GM12878 (cell line): ENCODE measurements at regions not wholly inside any gene's neighbourhood (a gene's known extent, or its start where the extent isn't known, plus 50 kb on each side); places are given as distances from the start of the nearest gene placed in this dataset.

ENCODE experiments used
- ATAC-seq: fragments of 200-7000 bp; cut with Tn5 transposase; 3 replicates; pipeline ENCODE4 v1.9.1; 2020; ENCODE audit warnings: mild to moderate bottlenecking, moderate library complexity
- BruUV-seq: library from RNA; stranded (reverse); fragments of 400-500 nt; replicated peaks from 2 replicates; lab custom pipeline; 2021; lab: Mats Ljungman, UMichigan
- CTCF ChIA-PET: fragments of 300-600 bp; sonication (Branson Sonifier 250); formaldehyde crosslinking; extraction: SDS; loops from one replicate; lab custom pipeline; 2021; ENCODE audit warnings: inconsistent platforms; lab: Yijun Ruan, JAX
- POLR2A ChIA-PET: fragments of 350-600 bp; formaldehyde crosslinking; extraction: SDS; loops from one replicate; lab custom pipeline; 2021; ENCODE audit warnings: inconsistent platforms; lab: Charles Lee
- RAD21 ChIA-PET: fragments of 300-600 bp; sonication (Branson Sonifier 250); formaldehyde crosslinking; loops from one replicate; lab custom pipeline; 2023; ENCODE audit warnings: antibody characterized with exemption; ENCODE audit not compliant: unreplicated experiment; lab: Charles Lee
- SMC1A ChIA-PET: fragments of 300-600 bp; sonication (Branson Sonifier 250); formaldehyde crosslinking; loops from one replicate; lab custom pipeline; 2023; ENCODE audit not compliant: unreplicated experiment, uncharacterized antibody; lab: Charles Lee
- DNase-seq: peaks from one replicate; pipeline ENCODE4 v3.0.0-alpha.2; 2011; ENCODE audit warnings: low read depth, low spot score
- FAIRE-seq: peaks from 3 replicates; lab custom pipeline; 2011; peaks lifted over from hg19 to GRCh38; lab: Jason Lieb, UNC
- H2AFZ ChIP-seq: 2 replicates; pipeline ENCODE4 v1.6.0; 2011; ENCODE audit warnings: low read depth, low read length, control low read depth; ENCODE audit not compliant: control insufficient read depth
- H3K27ac ChIP-seq: 2 replicates; pipeline ENCODE4 v1.5.1; 2011; ENCODE audit warnings: control low read depth; ENCODE audit not compliant: control insufficient read depth, insufficient read depth
- H3K27me3 ChIP-seq, 2 experiments: replicated peaks in 1 of 2; 2 replicates each; pipeline versions ENCODE4 v1.6.0 to v1.6.1; 2011; ENCODE audit warnings: low read length in 1 of 2; ENCODE audit not compliant: control insufficient read depth in 2 of 2, insufficient read depth in 2 of 2
- H3K36me3 ChIP-seq, 2 experiments: 2 replicates each; pipeline ENCODE4 v1.5.1; 2011; ENCODE audit warnings: low read length in 1 of 2; ENCODE audit not compliant: control insufficient read depth in 2 of 2, insufficient read depth in 2 of 2
- H3K4me1 ChIP-seq: 2 replicates; pipeline ENCODE4 v1.6.1; 2011; ENCODE audit warnings: mild to moderate bottlenecking, low read length, moderate library complexity, mixed read lengths; ENCODE audit not compliant: control insufficient read depth, insufficient read depth
- H3K4me2 ChIP-seq: 2 replicates; pipeline ENCODE4 v1.6.0; 2011; ENCODE audit warnings: control low read depth; ENCODE audit not compliant: control insufficient read depth, insufficient read depth
- H3K4me3 ChIP-seq: fragments of 200-600 bp; sonication (generic); 2 replicates; pipeline ENCODE4 v1.5.1; 2016
- H3K79me2 ChIP-seq: 2 replicates; pipeline ENCODE4 v1.6.0; 2011; ENCODE audit warnings: low read length; ENCODE audit not compliant: control insufficient read depth, insufficient read depth
- H3K9ac ChIP-seq: 2 replicates; pipeline ENCODE4 v1.8.0; 2011; ENCODE audit warnings: low read length, control low read depth, mixed read lengths; ENCODE audit not compliant: control insufficient read depth, insufficient read depth
- H3K9me3 ChIP-seq: replicated peaks from 3 replicates; pipeline ENCODE4 v1.5.1; 2011; ENCODE audit warnings: mild to moderate bottlenecking, low read length; ENCODE audit not compliant: control insufficient read depth, insufficient read depth
- H4K20me1 ChIP-seq: 2 replicates; pipeline ENCODE4 v1.6.0; 2011; ENCODE audit not compliant: control insufficient read depth, insufficient read depth
- BRCA1 ChIP-seq: IDR thresholded peaks from 2 replicates; pipeline ENCODE4 v1.6.1; 2011; ENCODE audit warnings: low read depth, low read length, improper control_type of control experiment
- ESRRA ChIP-seq: IDR thresholded peaks from 2 replicates; pipeline ENCODE4 v1.6.1; 2012; ENCODE audit warnings: mild to moderate bottlenecking, low read length, improper control_type of control experiment
- HDGF ChIP-seq: fragments of 450-650 bp; IDR thresholded peaks from 2 replicates; pipeline ENCODE4 v1.6.1; 2016; ENCODE audit warnings: antibody characterized with exemption
- KLF5 ChIP-seq: fragments of 450-650 bp; IDR thresholded peaks from 2 replicates; pipeline ENCODE4 v1.6.1; 2014; ENCODE audit warnings: mild to moderate bottlenecking; ENCODE audit not compliant: partially characterized antibody
- MEF2A ChIP-seq: IDR thresholded peaks from 2 replicates; pipeline ENCODE4 v1.6.1; 2011; ENCODE audit warnings: low read depth, mild to moderate bottlenecking, low read length, moderate library complexity; ENCODE audit not compliant: insufficient read depth
- TARDBP ChIP-seq: IDR thresholded peaks from 2 replicates; pipeline ENCODE4 v1.6.1; 2016; ENCODE audit warnings: borderline replicate concordance
- TBL1XR1 ChIP-seq: IDR thresholded peaks from 2 replicates; pipeline ENCODE4 v1.6.1; 2012; ENCODE audit warnings: low read depth, low read length, improper control_type of control experiment
- ZNF384 ChIP-seq: IDR thresholded peaks from 2 replicates; pipeline ENCODE4 v1.6.1; 2012; ENCODE audit warnings: low read depth, mild to moderate bottlenecking, low read length, improper control_type of control experiment, borderline replicate concordance
- WGBS: methylation state at CpG from one replicate; pipeline ENCODE4 v1.1.6; 2016; ENCODE audit warnings: low lambda C conversion rate; ENCODE audit not compliant: insufficient replicate concordance, insufficient coverage; ENCODE audit errors: missing lambda C conversion rate; 5-methylcytosine and 5-hydroxymethylcytosine counted together
- in situ Hi-C: fragments of 300-500 bp; cut with MboI; formaldehyde crosslinking; loops from 9 replicates; pipeline ENCODE4 v1.14.3; 2018; ENCODE audit warnings: mixed read lengths
- intact Hi-C: fragments of 100-400 bp; cut with micrococcal nuclease; formaldehyde crosslinking; loops from one replicate; pipeline ENCODE4 v1.14.2; 2022; ENCODE audit not compliant: unreplicated experiment

GRCh38 chr4:102139932-102140331 is 205.3 kb downstream of the SLC39A8 start:
- no peaks in the 10 kb centered on the region for H3K36me3 ChIP-seq
- CTCF ChIA-PET, result no interaction called here
- intact Hi-C loops (no loop called here), in situ Hi-C loops (no loop called here)
- BruUV-seq, result no TSS peak
- FAIRE-seq, result no peak
- POLR2A ChIA-PET, result no interaction called here
- H3K9me3 ChIP-seq, result no peaks in the 10 kb centered on the region
- RAD21 ChIA-PET, result no interaction called here
- no peak overlapping the region for H2AFZ ChIP-seq
- no peak overlapping the region for H3K9ac ChIP-seq
- H4K20me1 ChIP-seq, result no peaks in the 10 kb centered on the region
- H3K79me2 ChIP-seq, result no peaks in the 10 kb centered on the region
- H3K4me3 ChIP-seq, result no peak overlapping the region
- no peak overlapping the region for H3K27ac ChIP-seq
- no peak for DNase-seq
- SMC1A ChIA-PET, result no interaction called here
- ATAC-seq, result no peak
- H3K27me3 ChIP-seq, result no peaks in the 10 kb centered on the region
- no peaks in the 10 kb centered on the region for H3K4me1 ChIP-seq
- no peak for TF ChIP-seq KLF5
- TF ChIP-seq MEF2A, result no peak
- TF ChIP-seq TARDBP, result no peak
- 80% methylated on average over 1 of the region's 1 CpG for WGBS
- no peak overlapping the region for H3K4me2 ChIP-seq

GRCh38 chr4:102139132-102139573 is 206.1 kb downstream of the SLC39A8 start:
- Histone ChIP-seq H3K4me2 (no peak overlapping the region), H3K36me3 (no peaks in the 10 kb centered on the region), H3K4me1 (no peaks in the 10 kb centered on the region), H3K79me2 (no peaks in the 10 kb centered on the region), H3K4me3 (no peak overlapping the region), H2AFZ (no peak overlapping the region), H3K9ac (no peak overlapping the region), H3K9me3 (no peaks in the 10 kb centered on the region), H3K27ac (no peak overlapping the region), H4K20me1 (no peaks in the 10 kb centered on the region), H3K27me3 (no peaks in the 10 kb centered on the region)
- intact Hi-C loops (no loop called here), in situ Hi-C loops (no loop called here)
- 0% methylated on average over 2 of the region's 2 CpGs for WGBS
- FAIRE-seq, result no peak
- ChIA-PET RAD21 (no interaction called here), CTCF (no interaction called here), POLR2A (no interaction called here), SMC1A (no interaction called here)
- no peak for TF ChIP-seq TBL1XR1
- TF ChIP-seq ZNF384, result no peak
- no peak for TF ChIP-seq ESRRA
- TF ChIP-seq BRCA1, result no peak
- no peak for TF ChIP-seq HDGF
- no peak for DNase-seq
- BruUV-seq, result no TSS peak
- ATAC-seq, result no peak
